DOHH2 (cell line): ENCODE measurements at regions not wholly inside any gene's neighbourhood (a gene's known extent, or its start where the extent isn't known, plus 50 kb on each side); places are given as distances from the start of the nearest gene placed in this dataset.

Experiments
- EZH2phosphoT487 ChIP-seq: fragments of 200-600 bp; sonication (generic); IDR thresholded peaks from 2 replicates; pipeline ENCODE4 v1.6.1; 2017; ENCODE audit warnings: borderline replicate concordance, mild to moderate bottlenecking, antibody characterized with exemption, low read length, moderate library complexity, mixed read lengths
- TF ChIP-seq, protein P1 (sequence below): fragments of 200-600 bp; sonication (generic); IDR thresholded peaks from one replicate; pipeline ENCODE4 v1.5.1; 2014; ENCODE audit warnings: antibody characterized with exemption, mild to moderate bottlenecking, low read depth, low read length; ENCODE audit not compliant: poor library complexity, severe bottlenecking

DNA sequence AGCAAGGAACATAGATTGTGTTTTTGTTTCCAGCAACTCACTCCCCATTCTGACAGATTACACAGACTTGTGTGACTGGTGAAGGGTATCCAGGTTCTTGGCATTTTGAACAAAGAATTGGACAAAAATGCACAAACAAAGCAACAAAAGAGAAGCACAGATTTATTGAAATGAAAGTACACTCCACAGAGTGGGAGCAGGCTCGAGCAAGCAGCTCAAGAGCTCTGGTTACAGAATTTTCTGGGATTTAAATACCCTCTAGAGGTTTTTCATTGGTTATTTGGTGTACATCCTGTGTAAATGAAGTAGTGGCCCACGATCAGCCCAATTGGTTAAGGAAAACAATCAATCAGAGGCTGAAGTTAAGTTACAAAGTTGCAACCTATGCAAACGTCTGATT lies 155.0 kb upstream of the JADE1 start:
- TF ChIP-seq, protein P1, sequence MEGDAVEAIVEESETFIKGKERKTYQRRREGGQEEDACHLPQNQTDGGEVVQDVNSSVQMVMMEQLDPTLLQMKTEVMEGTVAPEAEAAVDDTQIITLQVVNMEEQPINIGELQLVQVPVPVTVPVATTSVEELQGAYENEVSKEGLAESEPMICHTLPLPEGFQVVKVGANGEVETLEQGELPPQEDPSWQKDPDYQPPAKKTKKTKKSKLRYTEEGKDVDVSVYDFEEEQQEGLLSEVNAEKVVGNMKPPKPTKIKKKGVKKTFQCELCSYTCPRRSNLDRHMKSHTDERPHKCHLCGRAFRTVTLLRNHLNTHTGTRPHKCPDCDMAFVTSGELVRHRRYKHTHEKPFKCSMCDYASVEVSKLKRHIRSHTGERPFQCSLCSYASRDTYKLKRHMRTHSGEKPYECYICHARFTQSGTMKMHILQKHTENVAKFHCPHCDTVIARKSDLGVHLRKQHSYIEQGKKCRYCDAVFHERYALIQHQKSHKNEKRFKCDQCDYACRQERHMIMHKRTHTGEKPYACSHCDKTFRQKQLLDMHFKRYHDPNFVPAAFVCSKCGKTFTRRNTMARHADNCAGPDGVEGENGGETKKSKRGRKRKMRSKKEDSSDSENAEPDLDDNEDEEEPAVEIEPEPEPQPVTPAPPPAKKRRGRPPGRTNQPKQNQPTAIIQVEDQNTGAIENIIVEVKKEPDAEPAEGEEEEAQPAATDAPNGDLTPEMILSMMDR: no peak
- no peak for TF ChIP-seq EZH2phosphoT487
